HepG2 (cell line): ENCODE measurements at regions not wholly inside any gene's neighbourhood (a gene's known extent, or its start where the extent isn't known, plus 50 kb on each side); places are given as distances from the start of the nearest gene placed in this dataset.

Experiments used
- ATAC-seq: fragments of 200-7000 bp; cut with Tn5 transposase; 3 replicates; pipeline ENCODE4 v1.9.1; 2020; ENCODE audit warnings: mild to moderate bottlenecking, moderate library complexity
- BruUV-seq: library from RNA; stranded (reverse); fragments of 400-500 nt; replicated peaks from 2 replicates; lab custom pipeline; 2021; lab: Mats Ljungman, UMichigan
- CTCF ChIA-PET: fragments of 300-600 bp; formaldehyde crosslinking; extraction: SDS; loops from one replicate; lab custom pipeline; 2021; ENCODE audit warnings: low total read pairs, inconsistent platforms, low intra/inter-chr PET ratio; lab: Yijun Ruan, JAX
- POLR2A ChIA-PET: fragments of 350-600 bp; sonication (Branson Sonifier 250); formaldehyde crosslinking; loops from one replicate; lab custom pipeline; 2020; ENCODE audit warnings: antibody characterized with exemption, inconsistent platforms; lab: Yijun Ruan, JAX
- DNase-seq: peaks from one replicate; pipeline ENCODE4 v3.0.0-alpha.2; 2015; ENCODE audit warnings: low spot score
- FAIRE-seq: peaks from 3 replicates; lab custom pipeline; 2011; peaks lifted over from hg19 to GRCh38; lab: Jason Lieb, UNC
- H2AFZ ChIP-seq: one replicate; pipeline ENCODE4 v1.6.1; 2011; ENCODE audit warnings: low read length, inconsistent platforms
- H3K27ac ChIP-seq: fragments of 300-600 bp; 3 replicates; pipeline ENCODE4 v1.8.0; 2011; ENCODE audit warnings: mixed run types, mild to moderate bottlenecking, mixed read lengths, low read length, inconsistent platforms; ENCODE audit not compliant: insufficient read depth; ENCODE audit errors: extremely low read length
- H3K27me3 ChIP-seq, 2 experiments: fragments of 200-600 bp in 1 of 2; 2 replicates in 1 of 2; 3 replicates in 1 of 2; pipeline versions ENCODE4 v1.6.0 to v1.8.0; 2011; ENCODE audit warnings: low read length in 2 of 2, mild to moderate bottlenecking in 2 of 2, moderate library complexity in 2 of 2, inconsistent platforms in 1 of 2; ENCODE audit not compliant: insufficient read depth in 2 of 2, control insufficient read depth in 1 of 2
- H3K36me3 ChIP-seq, 2 experiments: fragments of 200-600 bp in 1 of 2; replicated peaks in 1 of 2; 2 replicates in 1 of 2; 3 replicates in 1 of 2; pipeline versions ENCODE4 v1.5.1 to v1.8.0; 2011; ENCODE audit warnings: low read length in 2 of 2, inconsistent platforms in 1 of 2; ENCODE audit not compliant: insufficient read depth in 2 of 2, control insufficient read depth in 1 of 2
- H3K4me1 ChIP-seq: 2 replicates; pipeline ENCODE4 v1.5.1; 2012; ENCODE audit warnings: low read length, inconsistent platforms; ENCODE audit not compliant: insufficient read depth
- H3K4me2 ChIP-seq: 2 replicates; pipeline ENCODE4 v1.6.0; 2011; ENCODE audit warnings: low read depth, low read length, inconsistent platforms
- H3K4me3 ChIP-seq, 3 experiments: fragments of 200-600 bp in 1 of 3; sonication (generic), shearing (Covaris generic) in 1 of 3; replicated peaks in 1 of 3; 2 replicates each; pipeline ENCODE4 v1.5.1; 2011 to 2016; ENCODE audit warnings: low read length in 3 of 3, inconsistent platforms in 2 of 3, low read depth in 2 of 3, mild to moderate bottlenecking in 2 of 3, control low read depth in 1 of 3, mixed read lengths in 1 of 3; ENCODE audit not compliant: insufficient read depth in 1 of 3
- H3K79me2 ChIP-seq: one replicate; pipeline ENCODE4 v1.6.1; 2011; ENCODE audit warnings: low read length, inconsistent platforms; ENCODE audit not compliant: insufficient read depth
- H3K9ac ChIP-seq: 2 replicates; pipeline ENCODE4 v1.6.0; 2011; ENCODE audit warnings: mild to moderate bottlenecking, low read depth, low read length, inconsistent platforms; ENCODE audit not compliant: insufficient read depth
- H3K9me3 ChIP-seq: 2 replicates; pipeline ENCODE4 v1.5.1; 2012; ENCODE audit warnings: mild to moderate bottlenecking, low read length
- H4K20me1 ChIP-seq: 2 replicates; pipeline ENCODE4 v1.6.0; 2011; ENCODE audit warnings: inconsistent platforms, mild to moderate bottlenecking, low read length, moderate library complexity; ENCODE audit not compliant: insufficient read depth
- CHD4 ChIP-seq: fragments of 200-600 bp; sonication (generic); IDR thresholded peaks from 2 replicates; pipeline ENCODE4 v1.7.0; 2017; ENCODE audit warnings: mild to moderate bottlenecking, low read length, borderline replicate concordance
- E2F2 ChIP-seq: sonication (generic); formaldehyde crosslinking; IDR thresholded peaks from 2 replicates; pipeline ENCODE4 v1.4.0; 2020; ENCODE audit warnings: missing genetic modification reagents, borderline replicate concordance
- PAX8 ChIP-seq: sonication (generic); formaldehyde crosslinking; IDR thresholded peaks from 2 replicates; pipeline ENCODE4 v1.8.0; 2022; ENCODE audit warnings: mild to moderate bottlenecking, missing genetic modification reagents, borderline replicate concordance
- TRIM22 ChIP-seq: fragments of 450-650 bp; IDR thresholded peaks from 2 replicates; pipeline ENCODE4 v1.6.1; 2017
- YEATS4 ChIP-seq: sonication (generic); formaldehyde crosslinking; IDR thresholded peaks from 2 replicates; pipeline ENCODE4 v1.4.0; 2020; ENCODE audit warnings: missing genetic modification reagents, borderline replicate concordance
- WGBS: methylation state at CpG from one replicate; pipeline ENCODE4 v1.1.6; 2017; ENCODE audit warnings: low lambda C conversion rate; 5-methylcytosine and 5-hydroxymethylcytosine counted together
- in situ Hi-C: cut with HindIII; loops from 2 replicates; pipeline ENCODE4 v1.10.0; 2017; ENCODE audit warnings: low pct_unique_long_range_greater_than_20kb; ENCODE audit not compliant: extremely low pct_ligation_motif_present
- intact Hi-C: fragments of 100-400 bp; cut with micrococcal nuclease; formaldehyde crosslinking; loops from one replicate; pipeline ENCODE4 v1.10.0; 2022; ENCODE audit not compliant: unreplicated experiment

- TF ChIP-seq PAX8 (CRISPR knock-in tag): no peak
- TF ChIP-seq YEATS4 (CRISPR knock-in tag): no peak
- no peak for TF ChIP-seq CHD4
- TF ChIP-seq TRIM22: no peak
Observed at GRCh38 chr10:108072466-108072865, 908.0 kb upstream of the SORCS1 start (continued).

- Histone ChIP-seq H4K20me1 (no peaks in the 10 kb centered on the region), H3K4me3 (no peak overlapping the region), H3K27me3 (no peaks in the 10 kb centered on the region), H3K4me2 (no peak overlapping the region), H3K9me3 (peaks cover 74% of the 10 kb centered on the region), H3K36me3 (no peaks in the 10 kb centered on the region), H2AFZ (no peak overlapping the region), H3K9ac (no peak overlapping the region), H3K79me2 (no peaks in the 10 kb centered on the region), H3K27ac (no peak overlapping the region), H3K4me1 (no peaks in the 10 kb centered on the region)
- ChIA-PET POLR2A (no interaction called here), CTCF (no interaction called here)
- FAIRE-seq (no peak), DNase-seq (no peak), ATAC-seq (no peak)
- intact Hi-C loops: no loop called here
- WGBS: 3% methylated on average over 2 of the region's 2 CpGs
- in situ Hi-C loops: no loop called here
- no peak for TF ChIP-seq E2F2 (CRISPR knock-in tag)
- no TSS peak for BruUV-seq
Observed at GRCh38 chr10:108070789-108071188, 906.3 kb upstream of the SORCS1 start.
